ENCODE measurements at regions not wholly inside any gene's neighbourhood (a gene's known extent, or its start where the extent isn't known, plus 50 kb on each side); places are given as distances from the start of the nearest gene placed in this dataset.

GRCh38 chr18:62660691-62661090 is 54.6 kb upstream of the PHLPP1 start:
- Histone ChIP-seq H3K4me1 (no peaks in the 10 kb centered on the region), H3K4me3 (no peak overlapping the region), H3K27ac (no peak overlapping the region), H3K9me3 (no peaks in the 10 kb centered on the region), H3K27me3 (no peaks in the 10 kb centered on the region), H3K36me3 (no peaks in the 10 kb centered on the region)
- no peak for ATAC-seq
- no peak for TF ChIP-seq CTCF (IDR thresholded peaks at IDR 0.05)
- DNase-seq: peak; percentile 9
- intact Hi-C loops (cut with DNase I): no loop called here

GRCh38 chr18:62663731-62664336 is 51.5 kb upstream of the PHLPP1 start:
- Histone ChIP-seq H3K9me3 (no peaks in the 10 kb centered on the region), H3K4me1 (no peaks in the 10 kb centered on the region), H3K36me3 (no peaks in the 10 kb centered on the region), H3K27ac (no peak overlapping the region), H3K27me3 (no peaks in the 10 kb centered on the region), H3K4me3 (no peak overlapping the region)
- ATAC-seq (no peak), DNase-seq (peak; percentile 20)
- intact Hi-C loops (cut with DNase I): no loop called here
- no peak for TF ChIP-seq CTCF (IDR thresholded peaks at IDR 0.05)

GRCh38 chr18:62664414-62664813 is 50.9 kb upstream of the PHLPP1 start:
- intact Hi-C loops (cut with DNase I): no loop called here
- no peaks in the 10 kb centered on the region for H3K9me3 ChIP-seq
- H3K27ac ChIP-seq: no peak overlapping the region
- H3K36me3 ChIP-seq: no peaks in the 10 kb centered on the region
- ATAC-seq (no peak), DNase-seq (no peak)
- no peaks in the 10 kb centered on the region for H3K4me1 ChIP-seq
- no peak overlapping the region for H3K4me3 ChIP-seq
- no peaks in the 10 kb centered on the region for H3K27me3 ChIP-seq
- no peak for TF ChIP-seq CTCF (IDR thresholded peaks at IDR 0.05)

GRCh38 chr18:62665188-62665587 is 50.2 kb upstream of the PHLPP1 start:
- H3K9me3 ChIP-seq: no peaks in the 10 kb centered on the region
- peak; percentile 16 for DNase-seq
- H3K4me1 ChIP-seq: no peaks in the 10 kb centered on the region
- H3K4me3 ChIP-seq: no peak overlapping the region
- intact Hi-C loops (cut with DNase I): no loop called here
- no peak for ATAC-seq
- no peak for TF ChIP-seq CTCF (IDR thresholded peaks at IDR 0.05)
- no peaks in the 10 kb centered on the region for H3K36me3 ChIP-seq
- H3K27me3 ChIP-seq: no peaks in the 10 kb centered on the region
- no peak overlapping the region for H3K27ac ChIP-seq
